Suprapubic skin (tissue), 4 donors: ENCODE measurements at regions not wholly inside any gene's neighbourhood (a gene's known extent, or its start where the extent isn't known, plus 50 kb on each side); places are given as distances from the start of the nearest gene placed in this dataset.

Source experiments
- DNase-seq, 2 donors: peaks; one replicate each; pipeline ENCODE4 v3.0.0-alpha.2; 2019; ENCODE audit warnings: low spot score in 2 of 2
- H3K27ac ChIP-seq: fragments of 200-600 bp; sonication (generic); one replicate; pipeline ENCODE4 v1.5.1; 2019
- H3K27me3 ChIP-seq: fragments of 200-600 bp; sonication (generic); one replicate; pipeline ENCODE4 v1.5.1; 2019
- H3K36me3 ChIP-seq: fragments of 200-600 bp; sonication (generic); one replicate; pipeline ENCODE4 v1.5.1; 2019
- H3K4me1 ChIP-seq: fragments of 200-600 bp; sonication (generic); one replicate; pipeline ENCODE4 v1.5.1; 2019
- H3K4me3 ChIP-seq: fragments of 200-600 bp; sonication (generic); one replicate; pipeline ENCODE4 v1.5.1; 2019; ENCODE audit warnings: mild to moderate bottlenecking
- H3K9me3 ChIP-seq: fragments of 200-600 bp; sonication (generic); one replicate; pipeline ENCODE4 v1.5.1; 2019
- EP300 ChIP-seq: sonication (generic); formaldehyde crosslinking; IDR thresholded peaks from one replicate; pipeline ENCODE4 v1.6.1; 2017; ENCODE audit warnings: antibody characterized with exemption
- POLR2A ChIP-seq, 2 donors: fragments of 450-650 bp; IDR thresholded peaks; one replicate each; pipeline ENCODE4 v1.6.1; 2017; ENCODE audit warnings: antibody characterized with exemption in 2 of 2, mild to moderate bottlenecking in 2 of 2, moderate library complexity in 2 of 2
- POLR2AphosphoS5 ChIP-seq, 3 donors: sonication (generic); formaldehyde crosslinking; IDR thresholded peaks; one replicate each; pipeline ENCODE4 v1.6.1; 2017; ENCODE audit warnings: antibody characterized with exemption in 3 of 3
- WGBS: methylation state at CpG from one replicate; pipeline ENCODE4 v1.1.5; 2018; 5-methylcytosine and 5-hydroxymethylcytosine counted together
- TF ChIP-seq, protein P1 (sequence below), 2 donors: fragments of 200-600 bp in 1 of 2; fragments of 450-650 bp in 1 of 2; sonication (generic) in 1 of 2; IDR thresholded peaks; one replicate each; pipeline ENCODE4 v1.5.1; 2016 to 2019; ENCODE audit warnings: antibody characterized with exemption in 2 of 2, mild to moderate bottlenecking in 1 of 2, moderate library complexity in 1 of 2

DNA sequence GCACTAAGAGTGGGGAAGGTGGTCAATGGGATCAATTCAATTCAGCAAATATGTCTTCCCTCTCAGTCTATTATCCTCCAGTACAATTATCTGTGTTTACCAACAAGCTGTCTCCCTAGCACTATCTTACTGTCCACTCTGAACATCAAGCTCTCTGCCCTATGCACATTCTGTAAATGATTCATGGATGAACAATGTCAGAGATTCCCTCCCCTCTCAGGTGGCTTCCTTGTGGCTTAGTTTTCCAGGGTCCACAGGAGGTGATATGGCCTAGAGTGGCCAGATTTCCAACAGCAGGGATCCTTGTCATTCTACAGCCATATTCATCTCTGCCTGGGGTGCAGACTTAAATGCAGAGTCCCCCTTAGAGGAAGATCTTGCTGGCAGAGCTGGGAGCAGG, 225.1 kb downstream of the UACA start:
- H3K27me3 ChIP-seq = peaks cover 24% of the 10 kb centered on the region
- H3K4me1 ChIP-seq = no peaks in the 10 kb centered on the region
- H3K36me3 ChIP-seq = no peaks in the 10 kb centered on the region
- DNase-seq = no peak
- no peak overlapping the region for H3K27ac ChIP-seq
- no peak overlapping the region for H3K4me3 ChIP-seq
- H3K9me3 ChIP-seq = no peaks in the 10 kb centered on the region
- TF ChIP-seq, protein P1, sequence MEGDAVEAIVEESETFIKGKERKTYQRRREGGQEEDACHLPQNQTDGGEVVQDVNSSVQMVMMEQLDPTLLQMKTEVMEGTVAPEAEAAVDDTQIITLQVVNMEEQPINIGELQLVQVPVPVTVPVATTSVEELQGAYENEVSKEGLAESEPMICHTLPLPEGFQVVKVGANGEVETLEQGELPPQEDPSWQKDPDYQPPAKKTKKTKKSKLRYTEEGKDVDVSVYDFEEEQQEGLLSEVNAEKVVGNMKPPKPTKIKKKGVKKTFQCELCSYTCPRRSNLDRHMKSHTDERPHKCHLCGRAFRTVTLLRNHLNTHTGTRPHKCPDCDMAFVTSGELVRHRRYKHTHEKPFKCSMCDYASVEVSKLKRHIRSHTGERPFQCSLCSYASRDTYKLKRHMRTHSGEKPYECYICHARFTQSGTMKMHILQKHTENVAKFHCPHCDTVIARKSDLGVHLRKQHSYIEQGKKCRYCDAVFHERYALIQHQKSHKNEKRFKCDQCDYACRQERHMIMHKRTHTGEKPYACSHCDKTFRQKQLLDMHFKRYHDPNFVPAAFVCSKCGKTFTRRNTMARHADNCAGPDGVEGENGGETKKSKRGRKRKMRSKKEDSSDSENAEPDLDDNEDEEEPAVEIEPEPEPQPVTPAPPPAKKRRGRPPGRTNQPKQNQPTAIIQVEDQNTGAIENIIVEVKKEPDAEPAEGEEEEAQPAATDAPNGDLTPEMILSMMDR (IDR thresholded peaks at IDR 0.05) = no peak
- TF ChIP-seq POLR2AphosphoS5 (IDR thresholded peaks at IDR 0.05) (no peak), EP300 (no peak), POLR2A (IDR thresholded peaks at IDR 0.05) (no peak)

DNA sequence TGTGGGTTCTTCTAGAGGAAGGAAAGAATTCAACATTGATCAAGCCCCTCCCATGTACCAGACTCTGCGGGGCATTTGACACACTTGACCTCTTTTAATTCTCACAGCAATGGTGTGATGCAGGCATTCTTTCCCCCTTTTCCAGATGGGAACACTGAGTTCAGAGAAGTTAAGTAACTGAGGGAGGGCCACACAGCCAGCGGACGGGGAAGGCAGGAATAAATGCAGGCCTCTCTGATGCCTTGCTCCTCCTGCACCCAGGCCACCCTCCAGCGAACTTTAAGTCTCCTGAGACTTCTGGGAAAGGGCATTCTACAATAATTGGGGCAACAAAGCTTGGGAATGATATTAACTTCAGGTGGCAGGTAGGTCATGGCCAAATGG, 227.4 kb downstream of the UACA start:
- no peak overlapping the region for H3K27ac ChIP-seq
- DNase-seq = peak in 1 of 2 donors; percentile 37
- peaks cover 24% of the 10 kb centered on the region for H3K27me3 ChIP-seq
- 74% methylated on average over 4 of the region's 4 CpGs for WGBS
- no peak for TF ChIP-seq POLR2AphosphoS5 (IDR thresholded peaks at IDR 0.05)
- TF ChIP-seq, protein P1 (IDR thresholded peaks at IDR 0.05) = no peak
- TF ChIP-seq EP300 = no peak
- no peak for TF ChIP-seq POLR2A (IDR thresholded peaks at IDR 0.05)
- no peaks in the 10 kb centered on the region for H3K36me3 ChIP-seq
- no peaks in the 10 kb centered on the region for H3K9me3 ChIP-seq
- H3K4me1 ChIP-seq = no peaks in the 10 kb centered on the region
- no peak overlapping the region for H3K4me3 ChIP-seq

GRCh38 chr15:70535071-70535954, 228.0 kb downstream of the UACA start:
- Histone ChIP-seq H3K27me3 (peaks cover 22% of the 10 kb centered on the region), H3K4me3 (no peak overlapping the region), H3K27ac (no peak overlapping the region), H3K4me1 (no peaks in the 10 kb centered on the region), H3K9me3 (no peaks in the 10 kb centered on the region), H3K36me3 (no peaks in the 10 kb centered on the region)
- DNase-seq = peak in 1 of 2 donors; percentile 56
- TF ChIP-seq POLR2AphosphoS5 (IDR thresholded peaks at IDR 0.05) (no peak), EP300 (no peak), POLR2A (IDR thresholded peaks at IDR 0.05) (no peak)
- TF ChIP-seq, protein P1 (IDR thresholded peaks at IDR 0.05) = no peak
- 73% methylated on average over 11 of the region's 11 CpGs for WGBS

- no peaks in the 10 kb centered on the region for H3K9me3 ChIP-seq
- TF ChIP-seq POLR2A (IDR thresholded peaks at IDR 0.05) (no peak), POLR2AphosphoS5 (IDR thresholded peaks at IDR 0.05) (no peak), EP300 (no peak)
- TF ChIP-seq, protein P1 (IDR thresholded peaks at IDR 0.05) = no peak
- peaks cover 15% of the 10 kb centered on the region for H3K27me3 ChIP-seq
- H3K27ac ChIP-seq = no peak overlapping the region
- no peaks in the 10 kb centered on the region for H3K36me3 ChIP-seq
- WGBS = 75% methylated on average over 4 of the region's 4 CpGs
- H3K4me3 ChIP-seq = no peak overlapping the region
- no peaks in the 10 kb centered on the region for H3K4me1 ChIP-seq
- peak in 1 of 2 donors; percentile 26 for DNase-seq
Observed at GRCh38 chr15:70533931-70534742, 229.2 kb downstream of the UACA start.
